ENCODE measurements at regions not wholly inside any gene's neighbourhood (a gene's known extent, or its start where the extent isn't known, plus 50 kb on each side); places are given as distances from the start of the nearest gene placed in this dataset.

- WGBS, 2 donors: 53 to 62% methylated on average over 1 of the region's 1 CpG
- ATAC-seq: no peak
Measured at GRCh38 chr2:212665948-212666347, 127.3 kb upstream of the ERBB4 start.

GRCh38 chr2:212659441-212659840 is 120.8 kb upstream of the ERBB4 start:
- 36 to 44% methylated on average over 3 of the region's 3 CpGs for WGBS, 2 donors
- intact Hi-C loops (cut with DNase I): no loop called here
- DNase-seq (no peak), ATAC-seq (no peak)
- Histone ChIP-seq H3K27me3 (no peaks in the 10 kb centered on the region), H3K27ac (no peak overlapping the region), H3K36me3 (replicated peaks in 1 of 2; ENCODE audit: insufficient read depth in 1 of 2, low read depth in 2 of 2) (no peaks in the 10 kb centered on the region), H3K9me3 (no peaks in the 10 kb centered on the region), H3K4me3 (no peak overlapping the region), H3K4me1 (no peaks in the 10 kb centered on the region)
- TF ChIP-seq CTCF (IDR thresholded peaks at IDR 0.05) (no peak), POLR2A (IDR thresholded peaks at IDR 0.05) (no peak)

More at GRCh38 chr2:212665948-212666347, 127.3 kb upstream of the ERBB4 start:
- Histone ChIP-seq H3K4me1 (no peaks in the 10 kb centered on the region), H3K27ac (no peak overlapping the region), H3K9me3 (no peaks in the 10 kb centered on the region), H3K36me3 (replicated peaks in 1 of 2; ENCODE audit: insufficient read depth in 1 of 2, low read depth in 2 of 2) (no peaks in the 10 kb centered on the region), H3K4me3 (no peak overlapping the region), H3K27me3 (no peaks in the 10 kb centered on the region)
- intact Hi-C loops (cut with DNase I): no loop called here
- TF ChIP-seq POLR2A (IDR thresholded peaks at IDR 0.05) (no peak), CTCF (IDR thresholded peaks at IDR 0.05) (no peak)
- no peak for DNase-seq

DNA sequence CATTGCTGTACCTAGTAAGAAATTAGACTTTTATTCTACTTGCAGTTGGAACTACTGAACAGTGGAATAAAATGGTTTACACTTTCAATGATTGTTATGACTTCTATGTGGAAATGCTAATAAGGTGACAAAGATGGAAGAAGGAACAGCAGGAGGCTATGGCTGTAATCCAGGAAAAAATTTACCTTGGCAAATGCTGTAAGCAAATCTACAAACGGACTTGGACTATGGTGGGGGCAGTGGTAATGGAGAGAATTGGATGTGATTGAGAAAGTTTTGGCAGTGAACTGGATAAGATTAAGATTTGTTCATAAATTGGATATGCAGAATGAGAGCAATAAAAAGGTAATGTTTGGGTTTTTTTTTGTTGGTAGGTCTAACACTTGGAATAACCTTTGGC is 111.0 kb upstream of the ERBB4 start:
- no peaks in the 10 kb centered on the region for H3K36me3 ChIP-seq (replicated peaks in 1 of 2; ENCODE audit: insufficient read depth in 1 of 2, low read depth in 2 of 2)
- no peaks in the 10 kb centered on the region for H3K4me1 ChIP-seq
- no peak for ATAC-seq
- no peak for TF ChIP-seq POLR2A (IDR thresholded peaks at IDR 0.05)
- no peak for TF ChIP-seq CTCF (IDR thresholded peaks at IDR 0.05)
- WGBS, 2 donors: 10 to 16% methylated on average over 1 of the region's 1 CpG
- H3K4me3 ChIP-seq: no peak overlapping the region
- no peak overlapping the region for H3K27ac ChIP-seq
- no peak for DNase-seq
- intact Hi-C loops (cut with DNase I): no loop called here
- no peaks in the 10 kb centered on the region for H3K27me3 ChIP-seq
- H3K9me3 ChIP-seq: no peaks in the 10 kb centered on the region

- ATAC-seq (no peak), DNase-seq (no peak)
- Histone ChIP-seq H3K9me3 (no peaks in the 10 kb centered on the region), H3K27ac (no peak overlapping the region), H3K4me3 (no peak overlapping the region), H3K27me3 (no peaks in the 10 kb centered on the region), H3K36me3 (replicated peaks in 1 of 2; ENCODE audit: insufficient read depth in 1 of 2, low read depth in 2 of 2) (no peaks in the 10 kb centered on the region), H3K4me1 (no peaks in the 10 kb centered on the region)
- WGBS, 2 donors: 44 to 55% methylated on average over 3 of the region's 3 CpGs
- intact Hi-C loops (cut with DNase I): no loop called here
- TF ChIP-seq CTCF (IDR thresholded peaks at IDR 0.05): no peak
- no peak for TF ChIP-seq POLR2A (IDR thresholded peaks at IDR 0.05)
Measured at GRCh38 chr2:212646698-212647366, 108.2 kb upstream of the ERBB4 start.

DNA sequence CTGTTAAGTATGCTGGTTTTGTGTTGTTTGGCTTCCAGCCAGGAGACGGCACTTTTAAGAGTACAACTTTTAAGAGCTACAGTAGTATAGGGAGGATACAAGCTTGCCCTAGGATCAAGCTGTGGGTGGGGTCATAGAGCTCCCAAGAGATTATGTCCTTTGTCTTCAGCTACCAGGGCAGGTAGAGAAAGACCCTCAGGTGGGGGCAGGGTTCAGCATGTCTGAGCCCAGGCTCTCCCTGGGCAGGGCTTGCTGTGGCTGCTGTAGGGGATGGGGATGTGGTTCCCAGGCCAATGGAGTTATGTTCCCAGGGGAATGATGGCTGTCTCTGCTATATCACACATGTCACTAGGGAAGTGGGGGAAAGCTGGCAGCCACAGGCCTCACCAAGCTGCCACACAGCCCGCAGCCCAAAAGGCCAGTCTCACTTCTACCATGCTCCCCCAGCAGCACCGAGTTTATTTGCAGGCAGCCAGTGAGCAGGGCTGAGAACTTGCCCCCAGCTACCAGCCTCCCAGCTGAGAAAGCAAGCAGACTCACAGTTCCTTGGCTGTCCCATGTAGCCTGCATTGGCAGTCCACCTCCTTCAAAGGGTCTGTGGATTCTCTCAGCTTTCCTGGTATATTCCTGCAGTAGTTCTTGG is 105.7 kb upstream of the ERBB4 start:
- TF ChIP-seq POLR2A (IDR thresholded peaks at IDR 0.05) (no peak), CTCF (IDR thresholded peaks at IDR 0.05) (no peak)
- no peak overlapping the region for H3K27ac ChIP-seq
- no peaks in the 10 kb centered on the region for H3K4me1 ChIP-seq
- ATAC-seq (no peak), DNase-seq (no peak)
- no peaks in the 10 kb centered on the region for H3K9me3 ChIP-seq
- no peaks in the 10 kb centered on the region for H3K36me3 ChIP-seq (replicated peaks in 1 of 2; ENCODE audit: insufficient read depth in 1 of 2, low read depth in 2 of 2)
- WGBS, 2 donors: 66 to 71% methylated on average over 2 to 3 of the region's 3 CpGs
- no peak overlapping the region for H3K4me3 ChIP-seq
- intact Hi-C loops (cut with DNase I): no loop called here
- H3K27me3 ChIP-seq: no peaks in the 10 kb centered on the region
